ENCODE measurements at regions not wholly inside any gene's neighbourhood (a gene's known extent, or its start where the extent isn't known, plus 50 kb on each side); places are given as distances from the start of the nearest gene placed in this dataset.

- Histone ChIP-seq H2AK9ac (replicated peaks; ENCODE audit: low read depth, low read length, poor library complexity) (no peak overlapping the region), H3K36me3 (ENCODE audit: control insufficient read depth, insufficient read depth, low read length) (no peaks in the 10 kb centered on the region), H2AK5ac (ENCODE audit: low read depth, low read length) (no peak overlapping the region), H3K4me3 (ENCODE audit: insufficient read depth, low read depth, low read length) (no peak overlapping the region), H2BK20ac (ENCODE audit: low read depth, low read length) (no peak overlapping the region), H2BK5ac (ENCODE audit: low read depth, low read length, poor library complexity, severe bottlenecking) (no peak overlapping the region), H3K9me1 (ENCODE audit: insufficient read depth, low read length) (no peaks in the 10 kb centered on the region), H4K91ac (ENCODE audit: insufficient read depth, low read depth, low read length) (no peak overlapping the region), H3K18ac (ENCODE audit: low read depth, low read length) (no peak overlapping the region), H3K23ac (ENCODE audit: low read depth, low read length) (no peak overlapping the region), H3K9ac (ENCODE audit: low read depth, low read length) (no peak overlapping the region), H3K27me3 (ENCODE audit: control insufficient read depth, insufficient read depth, low read length) (no peaks in the 10 kb centered on the region), H3K4ac (ENCODE audit: low read depth, low read length) (no peak overlapping the region), H3K4me1 (ENCODE audit: control insufficient read depth, insufficient read depth, low read length) (peaks cover 14% of the 10 kb centered on the region), H3K4me2 (ENCODE audit: low read depth, low read length) (no peak overlapping the region), H2BK120ac (ENCODE audit: low read depth, low read length) (no peak overlapping the region), H4K5ac (ENCODE audit: low read depth, low read length) (no peak overlapping the region), H3K79me1 (ENCODE audit: low read depth in 1 of 2, low read length in 2 of 2) (no peaks in the 10 kb centered on the region), H3K9me3 (ENCODE audit: control insufficient read depth, insufficient read depth, low read length) (no peaks in the 10 kb centered on the region), H2AFZ (replicated peaks; ENCODE audit: low read length, poor library complexity) (no peak overlapping the region), H4K20me1 (ENCODE audit: insufficient read depth, low read length) (no peaks in the 10 kb centered on the region), H3K14ac (replicated peaks; ENCODE audit: low read depth, low read length) (no peak overlapping the region), H3K56ac (ENCODE audit: extremely low read depth, insufficient read depth, low read length) (no peak overlapping the region), H4K8ac (ENCODE audit: low read depth in 2 of 2, low read length in 2 of 2) (no peak overlapping the region), H2BK15ac (ENCODE audit: low read depth, low read length) (no peak overlapping the region), H3K27ac (ENCODE audit: insufficient read depth, low read length) (no peak overlapping the region)
- no CpG with 5 or more reads among the region's 3 CpGs for WGBS, 2 experiments (ENCODE audit: extremely low coverage in 2 of 2, insufficient read length in 1 of 2)
- BruUV-seq (replicated peaks) = no TSS peak
- no peak for DNase-seq
- ChIA-PET CTCF (no interaction called here), POLR2A (ENCODE audit: unreplicated experiment) (no interaction called here)
- no peak for TF ChIP-seq RCOR1 (IDR thresholded peaks at IDR 0.05; ENCODE audit: insufficient replicate concordance, low read length)
- TF ChIP-seq RAD21 (IDR thresholded peaks at IDR 0.05; ENCODE audit: low read length) = no peak
- no peak for TF ChIP-seq CHD1 (IDR thresholded peaks at IDR 0.05; ENCODE audit: low read depth, low read length)
- TF ChIP-seq SMC3 (IDR thresholded peaks at IDR 0.05; ENCODE audit: low read depth, low read length) = no peak
- no peak for TF ChIP-seq NFE2L2 (IDR thresholded peaks at IDR 0.05; ENCODE audit: low read depth, low read length)
- TF ChIP-seq CEBPB (IDR thresholded peaks at IDR 0.05; ENCODE audit: low read depth, low read length) = no peak
- no peak for TF ChIP-seq RFX5 (IDR thresholded peaks at IDR 0.05; ENCODE audit: low read depth, low read length)
- no peak for TF ChIP-seq POLR2A (IDR thresholded peaks at IDR 0.05; ENCODE audit: low read depth, low read length)
- no peak for TF ChIP-seq CTCF (conservative IDR thresholded peaks at IDR 0.05; ENCODE audit: low read depth, low read length)
- dilution Hi-C loops (cut with HindIII; ENCODE audit: low sequenced_read_pairs, unreplicated experiment) (no loop called here), in situ Hi-C loops (cut with MboI; ENCODE audit: low sequenced_read_pairs) (no loop called here), intact Hi-C loops (cut with micrococcal nuclease) (no loop called here)
- no peak for ATAC-seq (ENCODE audit: low read depth)
These were observed 96.8 kb upstream of the LPP start for GRCh38 chr3:188057124-188057523.

Measured in IMR-90 (cell line).